ENCODE measurements at regions not wholly inside any gene's neighbourhood (a gene's known extent, or its start where the extent isn't known, plus 50 kb on each side); places are given as distances from the start of the nearest gene placed in this dataset.

- H3K27me3 ChIP-seq (ENCODE audit: control insufficient read depth, insufficient read depth, low read length) = no peaks in the 10 kb centered on the region
- no peak overlapping the region for H3K4me3 ChIP-seq (ENCODE audit: low read length)
- H3K9me3 ChIP-seq (replicated peaks; ENCODE audit: control insufficient read depth, low read depth, low read length) = no peaks in the 10 kb centered on the region
- no peaks in the 10 kb centered on the region for H3K36me3 ChIP-seq (ENCODE audit: control insufficient read depth, insufficient read depth, low read length)
- DNase-seq = no peak
- no peak overlapping the region for H3K27ac ChIP-seq (ENCODE audit: low read length)
- peaks cover 2% of the 10 kb centered on the region for H3K4me1 ChIP-seq (ENCODE audit: control insufficient read depth, insufficient read depth, low read length)
Measured at GRCh38 chr2:206845877-206846276, 80.5 kb downstream of the FASTKD2 start.

GRCh38 chr2:206846331-206846730 lies 80.9 kb downstream of the FASTKD2 start:
- no peak for DNase-seq
- Histone ChIP-seq H3K4me3 (ENCODE audit: low read length) (no peak overlapping the region), H3K27me3 (ENCODE audit: control insufficient read depth, insufficient read depth, low read length) (no peaks in the 10 kb centered on the region), H3K9me3 (replicated peaks; ENCODE audit: control insufficient read depth, low read depth, low read length) (no peaks in the 10 kb centered on the region), H3K36me3 (ENCODE audit: control insufficient read depth, insufficient read depth, low read length) (no peaks in the 10 kb centered on the region), H3K4me1 (ENCODE audit: control insufficient read depth, insufficient read depth, low read length) (peaks cover 2% of the 10 kb centered on the region), H3K27ac (ENCODE audit: low read length) (no peak overlapping the region)
- WGBS (ENCODE audit: insufficient coverage) = 70% methylated on average over 3 of the region's 3 CpGs

DNA sequence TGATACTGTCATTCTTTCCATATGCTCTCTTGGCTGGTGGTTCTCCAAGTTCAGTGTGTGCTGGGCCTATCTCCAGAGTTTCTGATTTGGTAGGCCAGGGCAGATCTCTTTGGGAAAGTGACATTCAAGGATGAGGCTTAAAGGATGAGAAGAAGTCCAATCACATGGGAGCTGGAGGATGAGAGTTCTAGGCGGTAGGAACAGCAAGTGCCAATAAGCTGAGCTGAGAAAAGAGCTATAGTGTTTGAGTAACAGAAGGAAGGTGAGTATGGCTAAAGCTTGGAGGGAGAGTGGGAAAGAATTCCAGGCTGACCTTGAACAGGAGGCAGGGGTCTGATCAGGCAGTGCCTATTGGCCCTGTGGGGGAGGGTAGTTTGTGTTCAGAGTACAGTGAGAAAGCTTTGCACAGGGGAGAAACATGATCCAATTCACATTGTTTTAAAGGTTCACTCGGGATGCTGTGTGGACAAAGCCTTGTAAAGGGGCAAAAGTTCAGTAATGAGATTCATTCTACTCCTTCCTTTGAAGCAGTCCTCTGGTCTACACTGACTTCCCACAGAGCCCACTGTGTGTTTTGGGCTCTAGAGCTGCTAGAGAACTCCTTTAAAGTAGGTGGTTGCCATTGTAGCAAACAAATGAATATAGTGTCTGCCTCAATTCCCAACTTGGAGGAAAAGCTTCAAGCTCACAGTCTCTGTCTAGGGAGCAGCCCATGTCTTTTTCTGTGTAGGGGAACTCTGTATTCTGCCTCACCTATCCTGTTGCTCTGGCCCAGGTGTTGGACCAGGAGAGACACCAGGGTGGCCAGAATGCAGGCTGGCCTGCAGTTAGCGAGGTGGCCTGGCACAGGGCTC lies 81.8 kb downstream of the FASTKD2 start:
- Histone ChIP-seq H3K4me3 (ENCODE audit: low read length) (no peak overlapping the region), H3K36me3 (ENCODE audit: control insufficient read depth, insufficient read depth, low read length) (no peaks in the 10 kb centered on the region), H3K27ac (ENCODE audit: low read length) (no peak overlapping the region), H3K9me3 (replicated peaks; ENCODE audit: control insufficient read depth, low read depth, low read length) (no peaks in the 10 kb centered on the region), H3K4me1 (ENCODE audit: control insufficient read depth, insufficient read depth, low read length) (peaks cover 2% of the 10 kb centered on the region), H3K27me3 (ENCODE audit: control insufficient read depth, insufficient read depth, low read length) (no peaks in the 10 kb centered on the region)
- 46% methylated on average over 1 of the region's 3 CpGs for WGBS (ENCODE audit: insufficient coverage)
- DNase-seq = peak; percentile 84

DNA sequence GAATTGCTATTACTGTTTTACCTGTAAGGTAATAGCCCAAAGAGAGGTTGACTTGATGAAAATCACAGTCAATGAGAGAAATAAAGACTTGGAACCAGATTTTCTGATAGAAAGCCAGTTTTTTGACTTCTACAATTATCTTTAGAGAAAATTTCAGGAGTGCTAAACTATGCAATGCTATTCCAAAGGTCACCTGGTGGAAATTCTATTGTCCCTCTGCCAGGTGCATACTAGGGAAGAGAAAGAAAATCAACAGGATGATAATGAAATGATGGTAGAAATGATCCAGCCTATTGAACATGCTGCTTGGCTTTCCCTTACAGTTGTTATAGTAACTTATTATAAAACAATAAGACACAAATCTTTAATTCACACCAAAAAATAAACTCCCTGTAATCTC lies 85.0 kb downstream of the FASTKD2 start:
- H3K4me3 ChIP-seq (ENCODE audit: low read length) = no peak overlapping the region
- DNase-seq = no peak
- H3K27me3 ChIP-seq (ENCODE audit: control insufficient read depth, insufficient read depth, low read length) = no peaks in the 10 kb centered on the region
- H3K4me1 ChIP-seq (ENCODE audit: control insufficient read depth, insufficient read depth, low read length) = peaks cover 2% of the 10 kb centered on the region
- H3K9me3 ChIP-seq (replicated peaks; ENCODE audit: control insufficient read depth, low read depth, low read length) = no peaks in the 10 kb centered on the region
- no peaks in the 10 kb centered on the region for H3K36me3 ChIP-seq (ENCODE audit: control insufficient read depth, insufficient read depth, low read length)
- no peak overlapping the region for H3K27ac ChIP-seq (ENCODE audit: low read length)

DNA sequence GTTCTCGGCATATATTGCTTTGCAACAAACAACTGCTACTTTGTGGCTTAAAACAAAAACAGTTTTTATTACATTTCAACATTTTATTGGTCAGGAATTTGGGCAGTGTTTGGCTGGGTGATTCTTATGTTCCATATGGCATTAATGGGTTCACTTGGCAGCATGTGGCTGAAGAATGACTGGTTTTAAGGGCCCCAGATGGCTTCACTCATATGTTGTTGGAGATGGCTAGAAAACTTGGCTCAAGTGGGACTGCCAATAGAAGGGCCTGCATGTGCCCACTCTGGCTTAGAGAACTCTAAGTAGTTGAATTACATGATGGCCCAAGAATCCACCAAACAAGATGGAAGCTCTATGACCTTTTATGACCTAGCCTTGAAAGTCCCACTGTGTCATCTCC lies 86.1 kb downstream of the FASTKD2 start:
- Histone ChIP-seq H3K27me3 (ENCODE audit: control insufficient read depth, insufficient read depth, low read length) (no peaks in the 10 kb centered on the region), H3K27ac (ENCODE audit: low read length) (no peak overlapping the region), H3K36me3 (ENCODE audit: control insufficient read depth, insufficient read depth, low read length) (no peaks in the 10 kb centered on the region), H3K9me3 (replicated peaks; ENCODE audit: control insufficient read depth, low read depth, low read length) (no peaks in the 10 kb centered on the region), H3K4me3 (ENCODE audit: low read length) (no peak overlapping the region), H3K4me1 (ENCODE audit: control insufficient read depth, insufficient read depth, low read length) (peaks cover 1% of the 10 kb centered on the region)
- no peak for DNase-seq
- WGBS (ENCODE audit: insufficient coverage) = no CpG with 5 or more reads among the region's 1 CpG

DNA sequence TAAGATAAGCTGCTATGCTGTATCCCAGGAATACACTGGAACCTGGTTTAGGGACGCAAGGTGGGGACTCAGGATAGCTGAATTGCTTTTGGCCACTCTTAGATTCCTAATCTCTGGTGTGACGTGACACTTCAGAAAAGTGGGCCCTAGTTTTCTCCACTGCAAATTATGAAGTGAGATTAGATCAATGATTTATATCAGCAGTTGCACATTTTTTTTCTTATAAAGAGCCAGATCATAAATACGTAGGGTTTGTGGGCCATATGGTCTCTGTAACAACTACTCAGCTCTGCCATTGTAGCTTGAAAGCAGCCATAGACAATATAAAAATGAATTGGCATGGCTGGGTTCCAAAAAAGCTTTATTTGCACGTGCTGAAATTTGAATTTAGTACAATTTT lies 85.4 kb upstream of the CPO start:
- no peaks in the 10 kb centered on the region for H3K36me3 ChIP-seq (ENCODE audit: control insufficient read depth, insufficient read depth, low read length)
- H3K9me3 ChIP-seq (replicated peaks; ENCODE audit: control insufficient read depth, low read depth, low read length) = no peaks in the 10 kb centered on the region
- DNase-seq = no peak
- 100% methylated on average over 1 of the region's 4 CpGs for WGBS (ENCODE audit: insufficient coverage)
- no peak overlapping the region for H3K4me3 ChIP-seq (ENCODE audit: low read length)
- H3K27ac ChIP-seq (ENCODE audit: low read length) = no peak overlapping the region
- H3K4me1 ChIP-seq (ENCODE audit: control insufficient read depth, insufficient read depth, low read length) = no peaks in the 10 kb centered on the region
- H3K27me3 ChIP-seq (ENCODE audit: control insufficient read depth, insufficient read depth, low read length) = no peaks in the 10 kb centered on the region

GRCh38 chr2:206855585-206856433 lies 83.5 kb upstream of the CPO start:
- no peak overlapping the region for H3K4me3 ChIP-seq (ENCODE audit: low read length)
- no peaks in the 10 kb centered on the region for H3K27me3 ChIP-seq (ENCODE audit: control insufficient read depth, insufficient read depth, low read length)
- no peaks in the 10 kb centered on the region for H3K9me3 ChIP-seq (replicated peaks; ENCODE audit: control insufficient read depth, low read depth, low read length)
- H3K27ac ChIP-seq (ENCODE audit: low read length) = no peak overlapping the region
- H3K4me1 ChIP-seq (ENCODE audit: control insufficient read depth, insufficient read depth, low read length) = no peaks in the 10 kb centered on the region
- WGBS (ENCODE audit: insufficient coverage) = 83% methylated on average over 4 of the region's 10 CpGs
- H3K36me3 ChIP-seq (ENCODE audit: control insufficient read depth, insufficient read depth, low read length) = no peaks in the 10 kb centered on the region
- DNase-seq = no peak

GRCh38 chr2:206856513-206856912 lies 82.8 kb upstream of the CPO start:
- Histone ChIP-seq H3K27ac (ENCODE audit: low read length) (no peak overlapping the region), H3K27me3 (ENCODE audit: control insufficient read depth, insufficient read depth, low read length) (no peaks in the 10 kb centered on the region), H3K4me1 (ENCODE audit: control insufficient read depth, insufficient read depth, low read length) (no peaks in the 10 kb centered on the region), H3K36me3 (ENCODE audit: control insufficient read depth, insufficient read depth, low read length) (no peaks in the 10 kb centered on the region), H3K4me3 (ENCODE audit: low read length) (no peak overlapping the region), H3K9me3 (replicated peaks; ENCODE audit: control insufficient read depth, low read depth, low read length) (no peaks in the 10 kb centered on the region)
- peak; percentile 89 for DNase-seq

DNA sequence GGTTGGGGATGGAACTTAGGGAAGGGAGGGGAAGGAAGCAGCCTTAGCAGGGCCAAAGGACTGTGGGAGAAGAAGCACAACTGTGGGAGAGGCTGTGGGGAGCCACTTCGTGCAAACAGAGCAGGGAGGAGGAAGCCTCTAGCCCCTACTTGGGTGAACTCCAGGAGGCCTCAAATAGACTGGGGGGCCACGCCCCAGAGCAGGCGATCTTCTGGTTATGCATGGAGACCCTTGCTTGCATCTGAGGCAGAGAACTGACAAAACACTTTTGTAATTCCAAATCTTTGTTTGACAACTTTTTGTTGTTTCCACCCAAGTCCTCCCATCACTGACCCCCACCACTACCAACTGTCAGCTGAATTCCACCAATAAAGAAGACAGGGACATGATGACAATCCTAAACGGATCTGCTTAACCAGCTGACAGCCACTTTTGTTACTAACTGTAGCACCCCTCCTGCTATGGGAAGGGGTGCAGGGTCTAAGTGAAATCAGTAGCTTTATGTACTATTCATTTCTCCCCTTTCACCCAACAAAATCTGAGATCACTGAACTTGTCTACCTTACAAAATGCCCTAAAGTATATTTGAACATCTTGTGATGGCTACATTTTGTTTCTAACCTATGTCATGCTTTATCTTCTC lies 80.5 kb upstream of the CPO start:
- WGBS (ENCODE audit: insufficient coverage) = 47% methylated on average over 2 of the region's 4 CpGs
- Histone ChIP-seq H3K27me3 (ENCODE audit: control insufficient read depth, insufficient read depth, low read length) (no peaks in the 10 kb centered on the region), H3K4me3 (ENCODE audit: low read length) (no peak overlapping the region), H3K27ac (ENCODE audit: low read length) (no peak overlapping the region), H3K9me3 (replicated peaks; ENCODE audit: control insufficient read depth, low read depth, low read length) (no peaks in the 10 kb centered on the region), H3K4me1 (ENCODE audit: control insufficient read depth, insufficient read depth, low read length) (no peaks in the 10 kb centered on the region), H3K36me3 (ENCODE audit: control insufficient read depth, insufficient read depth, low read length) (no peaks in the 10 kb centered on the region)
- DNase-seq = no peak

- DNase-seq = no peak
- WGBS (ENCODE audit: insufficient coverage) = 68% methylated on average over 4 of the region's 5 CpGs
Measured at GRCh38 chr2:206859330-206859739, 80.0 kb upstream of the CPO start.

More at GRCh38 chr2:206859330-206859739, 80.0 kb upstream of the CPO start:
- Histone ChIP-seq H3K36me3 (ENCODE audit: control insufficient read depth, insufficient read depth, low read length) (no peaks in the 10 kb centered on the region), H3K27me3 (ENCODE audit: control insufficient read depth, insufficient read depth, low read length) (no peaks in the 10 kb centered on the region), H3K4me1 (ENCODE audit: control insufficient read depth, insufficient read depth, low read length) (no peaks in the 10 kb centered on the region), H3K9me3 (replicated peaks; ENCODE audit: control insufficient read depth, low read depth, low read length) (no peaks in the 10 kb centered on the region), H3K27ac (ENCODE audit: low read length) (no peak overlapping the region), H3K4me3 (ENCODE audit: low read length) (no peak overlapping the region)
